ENCODE measurements at regions not wholly inside any gene's neighbourhood (a gene's known extent, or its start where the extent isn't known, plus 50 kb on each side); places are given as distances from the start of the nearest gene placed in this dataset.

- TF ChIP-seq CTCF (IDR thresholded peaks at IDR 0.05) (no peak), POLR2A (IDR thresholded peaks at IDR 0.05; ENCODE audit: low read depth) (no peak)
Measured at GRCh38 chr14:71489742-71490141, 442.5 kb upstream of the RGS6 start.

Measured in esophagus muscularis mucosa (tissue), 3 donors.